ENCODE measurements at regions not wholly inside any gene's neighbourhood (a gene's known extent, or its start where the extent isn't known, plus 50 kb on each side); places are given as distances from the start of the nearest gene placed in this dataset.

GRCh38 chr4:181582595-181582994, 660.6 kb upstream of the TENM3 start:
- DNase-seq = no peak

- DNase-seq = no peak
Observed at GRCh38 chr4:181588733-181589302, 654.4 kb upstream of the TENM3 start.

- DNase-seq = no peak
Observed at GRCh38 chr4:181592221-181592745, 650.9 kb upstream of the TENM3 start.

- DNase-seq = no peak
Observed at GRCh38 chr4:181593703-181594102, 649.5 kb upstream of the TENM3 start.

- DNase-seq = no peak
Observed at GRCh38 chr4:181594188-181594587, 649.0 kb upstream of the TENM3 start.

- no peak for DNase-seq
Observed at GRCh38 chr4:181595716-181596115, 647.5 kb upstream of the TENM3 start.

- DNase-seq = no peak
Observed at GRCh38 chr4:181597766-181598165, 645.4 kb upstream of the TENM3 start.

GRCh38 chr4:181599134-181599533, 644.1 kb upstream of the TENM3 start:
- no peak for DNase-seq

GRCh38 chr4:181601103-181601502, 642.1 kb upstream of the TENM3 start:
- DNase-seq = no peak

- DNase-seq = no peak
Observed at GRCh38 chr4:181604546-181604945, 638.7 kb upstream of the TENM3 start.

GRCh38 chr4:181606300-181606699, 636.9 kb upstream of the TENM3 start:
- no peak for DNase-seq

GRCh38 chr4:181608181-181608580, 635.0 kb upstream of the TENM3 start:
- DNase-seq = no peak

GRCh38 chr4:181611033-181611711, 632.0 kb upstream of the TENM3 start:
- DNase-seq = no peak

GRCh38 chr4:181611946-181612600, 631.1 kb upstream of the TENM3 start:
- no peak for DNase-seq

GRCh38 chr4:181613200-181613599, 630.0 kb upstream of the TENM3 start:
- DNase-seq = peak; percentile 12

GRCh38 chr4:181618038-181618618, 625.1 kb upstream of the TENM3 start:
- no peak for DNase-seq

- no peak for DNase-seq
Observed at GRCh38 chr4:181618896-181619295, 624.3 kb upstream of the TENM3 start.

GRCh38 chr4:181619651-181620050, 623.6 kb upstream of the TENM3 start:
- DNase-seq = no peak

GRCh38 chr4:181637186-181638105, 605.8 kb upstream of the TENM3 start:
- DNase-seq = no peak

GRCh38 chr4:181643466-181643865, 599.7 kb upstream of the TENM3 start:
- DNase-seq = no peak

- DNase-seq = no peak
Observed at GRCh38 chr4:181645489-181645888, 597.7 kb upstream of the TENM3 start.

GRCh38 chr4:181646864-181647263, 596.3 kb upstream of the TENM3 start:
- DNase-seq = no peak
